Thoracic aorta (tissue), 2 donors: ENCODE measurements at regions not wholly inside any gene's neighbourhood (a gene's known extent, or its start where the extent isn't known, plus 50 kb on each side); places are given as distances from the start of the nearest gene placed in this dataset.

Experiments used
- ATAC-seq: fragments of 150-250 bp; one replicate; pipeline ENCODE4 v1.8.0; 2017; ENCODE audit warnings: low read depth; ENCODE audit not compliant: insufficient number of reproducible peaks, low FRiP score
- DNase-seq: peaks from one replicate; pipeline ENCODE4 v3.0.0-alpha.2; 2020; ENCODE audit warnings: low spot score
- H3K27ac ChIP-seq, 2 donors: fragments of 200-600 bp; sonication (generic); 1 replicate in 1 of 2; 2 replicates in 1 of 2; pipeline ENCODE4 v1.5.1; 2016; ENCODE audit warnings: mild to moderate bottlenecking in 2 of 2, moderate library complexity in 2 of 2
- H3K27me3 ChIP-seq: fragments of 200-600 bp; sonication (generic); replicated peaks from 2 replicates; pipeline ENCODE4 v1.6.0; 2016; ENCODE audit warnings: mild to moderate bottlenecking; ENCODE audit not compliant: insufficient read depth
- H3K36me3 ChIP-seq: fragments of 200-600 bp; sonication (generic); one replicate; pipeline ENCODE4 v1.5.1; 2016
- H3K4me1 ChIP-seq, 2 donors: fragments of 200-600 bp; sonication (generic); 1 replicate in 1 of 2; 2 replicates in 1 of 2; pipeline versions ENCODE4 v1.5.1 to v1.6.0; 2016; ENCODE audit warnings: low read depth in 2 of 2, mild to moderate bottlenecking in 1 of 2; ENCODE audit not compliant: control insufficient read depth in 1 of 2
- H3K4me3 ChIP-seq: fragments of 200-600 bp; sonication (generic); 2 replicates; pipeline ENCODE4 v1.5.1; 2016; ENCODE audit warnings: mild to moderate bottlenecking
- H3K9me3 ChIP-seq: fragments of 200-600 bp; sonication (generic); 2 replicates; pipeline ENCODE4 v1.5.1; 2016
- TF ChIP-seq, protein P1 (sequence below): fragments of 200-600 bp; sonication (generic); IDR thresholded peaks from one replicate; pipeline ENCODE4 v1.5.1; 2019; ENCODE audit warnings: antibody characterized with exemption

DNA sequence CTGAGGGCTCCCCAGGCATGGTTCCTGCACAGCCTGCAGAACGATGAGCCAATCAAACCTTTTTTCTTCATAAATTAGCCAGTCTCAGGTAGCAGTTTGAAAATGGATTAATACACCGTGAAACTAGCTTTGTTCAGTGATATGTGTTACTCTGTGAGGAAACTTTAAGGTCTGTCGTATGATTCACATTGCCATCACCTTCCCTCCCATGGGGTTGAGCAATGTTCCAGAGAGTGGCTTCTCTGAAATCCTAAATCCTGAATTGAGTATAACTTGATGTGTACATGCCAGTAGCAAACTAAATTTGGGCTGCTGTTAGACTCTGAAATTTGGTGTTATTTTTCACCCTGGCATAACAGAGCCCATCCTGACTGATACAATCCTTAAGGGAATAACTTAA, 866.4 kb upstream of the C9orf72 start:
- Histone ChIP-seq H3K4me3 (no peak overlapping the region), H3K36me3 (no peaks in the 10 kb centered on the region), H3K27me3 (no peaks in the 10 kb centered on the region), H3K4me1 (no peaks in the 10 kb centered on the region), H3K27ac (no peak overlapping the region), H3K9me3 (no peaks in the 10 kb centered on the region)
- TF ChIP-seq, protein P1, sequence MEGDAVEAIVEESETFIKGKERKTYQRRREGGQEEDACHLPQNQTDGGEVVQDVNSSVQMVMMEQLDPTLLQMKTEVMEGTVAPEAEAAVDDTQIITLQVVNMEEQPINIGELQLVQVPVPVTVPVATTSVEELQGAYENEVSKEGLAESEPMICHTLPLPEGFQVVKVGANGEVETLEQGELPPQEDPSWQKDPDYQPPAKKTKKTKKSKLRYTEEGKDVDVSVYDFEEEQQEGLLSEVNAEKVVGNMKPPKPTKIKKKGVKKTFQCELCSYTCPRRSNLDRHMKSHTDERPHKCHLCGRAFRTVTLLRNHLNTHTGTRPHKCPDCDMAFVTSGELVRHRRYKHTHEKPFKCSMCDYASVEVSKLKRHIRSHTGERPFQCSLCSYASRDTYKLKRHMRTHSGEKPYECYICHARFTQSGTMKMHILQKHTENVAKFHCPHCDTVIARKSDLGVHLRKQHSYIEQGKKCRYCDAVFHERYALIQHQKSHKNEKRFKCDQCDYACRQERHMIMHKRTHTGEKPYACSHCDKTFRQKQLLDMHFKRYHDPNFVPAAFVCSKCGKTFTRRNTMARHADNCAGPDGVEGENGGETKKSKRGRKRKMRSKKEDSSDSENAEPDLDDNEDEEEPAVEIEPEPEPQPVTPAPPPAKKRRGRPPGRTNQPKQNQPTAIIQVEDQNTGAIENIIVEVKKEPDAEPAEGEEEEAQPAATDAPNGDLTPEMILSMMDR: no peak
- ATAC-seq (no peak), DNase-seq (no peak)

DNA sequence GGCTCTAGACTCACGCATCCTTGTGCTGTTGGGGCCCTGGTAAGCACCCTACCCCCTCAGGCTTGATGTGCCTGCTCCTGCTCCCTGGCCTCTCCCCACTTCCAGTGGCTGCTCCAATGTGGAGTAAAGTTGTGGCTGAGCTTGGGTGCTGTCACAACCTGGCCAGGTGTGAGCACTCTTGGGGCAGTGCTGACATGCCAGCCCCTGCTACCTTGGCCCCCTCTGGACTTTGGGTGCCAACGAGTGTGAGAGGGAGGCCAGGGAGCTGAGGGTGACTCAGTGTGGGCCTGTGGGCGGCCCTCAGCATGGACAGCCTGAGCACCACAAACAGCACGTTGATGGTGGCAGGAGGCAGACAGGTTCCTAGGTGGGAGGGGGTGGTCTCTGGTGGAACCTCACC, 870.2 kb upstream of the C9orf72 start:
- no peak overlapping the region for H3K4me3 ChIP-seq
- TF ChIP-seq, protein P1: no peak
- no peak overlapping the region for H3K27ac ChIP-seq
- ATAC-seq (no peak), DNase-seq (no peak)
- no peaks in the 10 kb centered on the region for H3K36me3 ChIP-seq
- no peaks in the 10 kb centered on the region for H3K4me1 ChIP-seq
- H3K9me3 ChIP-seq: no peaks in the 10 kb centered on the region
- H3K27me3 ChIP-seq: no peaks in the 10 kb centered on the region

DNA sequence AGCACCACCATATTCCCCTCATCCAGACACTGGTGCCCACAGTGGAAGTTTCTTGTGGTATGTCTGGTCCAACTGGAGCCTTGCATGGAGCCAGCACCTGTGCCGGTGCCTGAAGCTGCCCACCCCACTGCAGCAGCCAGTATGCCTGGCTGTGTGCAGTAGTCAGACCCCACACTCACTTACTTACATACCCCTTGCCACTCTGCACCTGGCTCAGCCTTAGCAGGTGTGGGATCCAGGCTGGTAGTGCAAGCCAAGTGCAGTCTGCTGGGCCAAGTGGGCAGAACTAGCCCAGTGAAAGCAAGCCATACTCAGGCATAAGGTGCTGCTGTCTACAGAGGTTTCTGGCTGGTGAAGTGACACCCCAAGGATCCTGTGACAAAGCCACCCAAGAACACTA, 871.4 kb upstream of the C9orf72 start:
- Histone ChIP-seq H3K27ac (no peak overlapping the region), H3K4me3 (no peak overlapping the region), H3K36me3 (no peaks in the 10 kb centered on the region), H3K27me3 (no peaks in the 10 kb centered on the region), H3K4me1 (no peaks in the 10 kb centered on the region), H3K9me3 (no peaks in the 10 kb centered on the region)
- DNase-seq (no peak), ATAC-seq (no peak)
- TF ChIP-seq, protein P1: no peak

DNA sequence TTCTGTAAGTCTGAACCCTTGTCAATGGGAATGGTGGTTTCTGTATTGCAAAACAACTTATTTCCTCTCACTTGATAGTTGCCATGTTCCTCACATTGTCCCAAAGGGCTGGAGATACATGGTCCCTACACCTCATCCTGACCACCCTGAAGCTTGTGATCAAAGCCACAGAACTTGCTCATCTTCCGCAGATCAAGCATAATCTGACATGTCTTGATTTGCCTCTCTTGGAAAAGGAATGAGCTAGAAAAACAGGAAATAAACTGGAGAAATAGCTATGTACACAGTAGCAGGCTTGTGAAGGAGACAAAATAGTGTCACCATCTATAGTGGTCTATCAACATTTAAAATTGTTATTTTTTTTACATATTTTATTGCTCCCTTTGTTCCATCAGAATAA, 871.9 kb upstream of the C9orf72 start:
- Histone ChIP-seq H3K27me3 (no peaks in the 10 kb centered on the region), H3K4me1 (no peaks in the 10 kb centered on the region), H3K9me3 (no peaks in the 10 kb centered on the region), H3K36me3 (no peaks in the 10 kb centered on the region), H3K27ac (no peak overlapping the region), H3K4me3 (no peak overlapping the region)
- DNase-seq (no peak), ATAC-seq (no peak)
- TF ChIP-seq, protein P1: no peak

DNA sequence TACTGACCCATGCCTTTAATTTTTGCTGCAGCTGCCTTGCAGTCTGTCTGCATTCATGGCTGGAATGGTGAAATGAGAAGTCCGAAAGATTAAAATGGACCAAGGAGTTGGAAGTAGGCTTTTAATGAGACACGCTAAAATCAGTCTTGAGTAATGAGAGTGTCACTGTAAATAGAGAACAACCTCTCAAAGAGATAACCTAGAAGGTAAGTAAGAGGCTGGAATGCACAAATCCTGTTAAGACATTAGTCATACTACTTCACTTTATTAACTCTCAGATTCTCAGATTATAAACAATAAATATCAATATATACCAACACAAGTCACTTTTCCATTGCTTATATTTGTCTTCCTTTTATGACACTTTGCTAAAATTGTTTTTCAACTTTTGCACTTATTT, 880.6 kb upstream of the C9orf72 start:
- TF ChIP-seq, protein P1: no peak
- DNase-seq (no peak), ATAC-seq (no peak)
- no peak overlapping the region for H3K4me3 ChIP-seq
- H3K27ac ChIP-seq: no peak overlapping the region
- no peaks in the 10 kb centered on the region for H3K4me1 ChIP-seq
- H3K27me3 ChIP-seq: no peaks in the 10 kb centered on the region
- H3K9me3 ChIP-seq: no peaks in the 10 kb centered on the region
- no peaks in the 10 kb centered on the region for H3K36me3 ChIP-seq
